GM12875 (cell line): ENCODE measurements at regions not wholly inside any gene's neighbourhood (a gene's known extent, or its start where the extent isn't known, plus 50 kb on each side); places are given as distances from the start of the nearest gene placed in this dataset.

Experiments used
- H3K4me3 ChIP-seq: one replicate; pipeline ENCODE4 v1.5.1; 2011; ENCODE audit warnings: low read depth, low read length, control low read depth
- TF ChIP-seq, protein P1 (sequence below): IDR thresholded peaks from 2 replicates; pipeline ENCODE4 v1.5.1; 2011; ENCODE audit warnings: low read depth, mild to moderate bottlenecking, control low read depth, inconsistent platforms, low read length, moderate library complexity, borderline replicate concordance; ENCODE audit not compliant: insufficient read depth

DNA sequence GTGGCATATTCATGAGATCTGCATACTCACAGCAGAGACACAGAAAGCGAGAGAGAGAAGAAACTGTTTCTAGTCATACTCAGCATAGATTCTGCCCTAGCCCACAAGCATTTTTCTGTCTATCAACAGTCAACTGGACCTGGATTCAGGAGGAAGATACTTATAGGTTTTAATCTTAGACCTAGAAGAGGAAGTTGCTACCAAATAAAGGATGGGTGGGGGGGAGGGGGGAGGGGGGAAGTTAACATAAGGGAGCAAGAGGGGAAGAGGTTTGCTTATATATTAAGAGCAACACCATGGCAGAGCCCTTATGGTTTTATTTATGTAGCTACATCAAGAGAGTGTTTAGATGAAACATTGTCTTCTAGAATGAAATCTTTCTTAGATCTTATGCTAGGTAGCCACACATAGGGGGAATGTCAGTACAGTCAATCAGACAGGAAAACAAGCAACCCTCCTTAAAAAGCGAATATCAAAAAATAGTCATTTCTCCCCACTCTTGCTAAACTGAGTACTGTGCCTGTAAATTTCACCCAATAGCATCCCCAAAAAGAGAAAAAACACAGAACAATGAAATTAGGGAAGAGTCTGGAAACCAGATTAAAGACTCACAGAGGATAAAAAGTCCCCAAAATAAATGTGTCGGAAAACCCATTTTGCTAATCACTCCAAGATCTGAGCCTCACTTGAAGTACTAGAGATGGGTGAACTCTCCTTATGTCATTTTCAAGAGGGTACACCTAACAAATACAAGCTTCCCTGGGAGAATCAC is 192.7 kb upstream of the NR4A3 start:
- TF ChIP-seq, protein P1, sequence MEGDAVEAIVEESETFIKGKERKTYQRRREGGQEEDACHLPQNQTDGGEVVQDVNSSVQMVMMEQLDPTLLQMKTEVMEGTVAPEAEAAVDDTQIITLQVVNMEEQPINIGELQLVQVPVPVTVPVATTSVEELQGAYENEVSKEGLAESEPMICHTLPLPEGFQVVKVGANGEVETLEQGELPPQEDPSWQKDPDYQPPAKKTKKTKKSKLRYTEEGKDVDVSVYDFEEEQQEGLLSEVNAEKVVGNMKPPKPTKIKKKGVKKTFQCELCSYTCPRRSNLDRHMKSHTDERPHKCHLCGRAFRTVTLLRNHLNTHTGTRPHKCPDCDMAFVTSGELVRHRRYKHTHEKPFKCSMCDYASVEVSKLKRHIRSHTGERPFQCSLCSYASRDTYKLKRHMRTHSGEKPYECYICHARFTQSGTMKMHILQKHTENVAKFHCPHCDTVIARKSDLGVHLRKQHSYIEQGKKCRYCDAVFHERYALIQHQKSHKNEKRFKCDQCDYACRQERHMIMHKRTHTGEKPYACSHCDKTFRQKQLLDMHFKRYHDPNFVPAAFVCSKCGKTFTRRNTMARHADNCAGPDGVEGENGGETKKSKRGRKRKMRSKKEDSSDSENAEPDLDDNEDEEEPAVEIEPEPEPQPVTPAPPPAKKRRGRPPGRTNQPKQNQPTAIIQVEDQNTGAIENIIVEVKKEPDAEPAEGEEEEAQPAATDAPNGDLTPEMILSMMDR, result no peak
- no peak overlapping the region for H3K4me3 ChIP-seq

DNA sequence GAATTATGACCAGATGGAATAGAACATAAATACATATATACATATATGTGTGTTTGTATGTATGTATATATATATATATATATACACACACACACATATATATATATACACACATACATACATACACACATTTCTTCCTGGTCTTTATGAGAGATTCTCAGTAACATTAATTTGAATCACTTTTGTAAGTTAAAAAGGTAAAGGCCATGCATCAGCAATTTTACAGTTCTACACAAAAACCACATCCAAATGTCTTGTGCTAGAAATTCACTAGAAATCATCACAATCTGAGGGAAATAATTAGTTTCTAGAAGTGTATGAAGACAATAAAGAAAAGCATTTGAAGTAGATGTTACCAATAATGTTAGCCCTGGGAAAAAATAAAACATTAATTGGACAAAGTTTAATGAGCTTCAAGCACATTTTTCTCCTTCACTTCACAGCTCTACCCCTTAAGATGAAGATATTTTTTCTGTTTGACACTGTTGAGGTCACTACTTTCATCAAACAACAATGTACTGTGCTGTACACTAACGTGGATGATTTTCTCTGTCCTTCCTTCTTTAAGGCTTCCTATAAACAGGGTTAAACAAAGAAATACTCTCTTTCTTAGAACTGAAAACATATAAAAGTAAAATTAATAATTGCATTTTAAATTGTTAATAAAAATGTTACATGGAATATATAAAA is 189.2 kb upstream of the NR4A3 start:
- TF ChIP-seq, protein P1, result no peak
- H3K4me3 ChIP-seq, result no peak overlapping the region

DNA sequence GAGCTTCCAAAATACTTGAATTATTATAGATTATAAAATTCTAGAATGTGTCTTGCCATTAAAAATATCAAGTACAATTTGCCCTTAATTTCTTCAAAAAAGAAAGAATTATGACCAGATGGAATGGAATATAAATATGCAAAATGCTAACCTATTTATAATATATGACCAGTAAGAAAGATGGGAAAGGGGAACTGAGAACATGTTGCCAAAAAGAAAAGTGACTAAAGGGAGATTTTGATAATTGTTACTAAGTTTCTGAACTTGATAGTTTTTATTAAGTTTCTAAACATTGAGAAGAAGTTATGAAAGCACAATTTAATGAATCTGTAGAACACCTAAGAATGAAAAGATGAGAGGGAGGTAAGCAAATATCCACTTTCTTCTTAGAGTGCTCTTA is 188.4 kb upstream of the NR4A3 start:
- TF ChIP-seq, protein P1, result no peak
- no peak overlapping the region for H3K4me3 ChIP-seq

DNA sequence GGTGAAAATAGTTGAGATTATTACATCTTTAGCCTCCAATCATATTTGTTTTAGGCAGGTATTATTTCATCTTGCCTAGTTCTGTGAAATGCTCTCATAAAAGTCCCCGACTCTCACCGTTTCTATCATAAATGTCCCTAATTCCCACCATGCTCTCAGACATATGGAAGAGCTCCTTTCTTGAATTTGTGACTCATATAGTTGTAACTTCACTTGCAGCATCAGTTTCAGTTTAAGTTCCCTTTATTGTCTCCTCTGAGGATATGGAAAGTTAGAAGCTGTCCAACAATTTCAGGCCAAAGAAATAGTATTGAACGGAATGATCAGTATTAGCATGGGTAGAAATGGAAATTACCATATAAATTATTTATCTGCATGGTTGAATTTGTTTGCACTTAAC is 187.5 kb upstream of the NR4A3 start:
- TF ChIP-seq, protein P1, result no peak
- no peak overlapping the region for H3K4me3 ChIP-seq

DNA sequence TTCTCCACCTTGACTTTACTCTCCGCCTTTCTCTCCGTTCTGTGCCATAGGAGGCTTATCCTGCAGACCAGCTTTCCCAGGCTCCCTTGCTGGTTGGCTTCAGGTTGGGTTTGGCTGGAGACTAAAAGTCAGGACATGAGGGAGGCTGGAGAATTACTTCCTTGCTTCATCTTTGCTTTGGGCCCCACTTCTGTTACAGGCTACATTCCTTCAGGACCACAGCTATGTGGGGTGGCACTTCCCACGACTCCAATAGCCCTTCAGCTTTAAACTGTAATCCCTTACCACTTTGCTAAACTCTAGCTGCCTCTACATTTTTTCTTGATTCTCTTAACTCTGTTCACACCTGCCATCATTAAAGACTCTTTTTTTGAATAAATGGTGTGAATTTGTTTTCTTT is 186.7 kb upstream of the NR4A3 start:
- TF ChIP-seq, protein P1, result no peak
- no peak overlapping the region for H3K4me3 ChIP-seq

DNA sequence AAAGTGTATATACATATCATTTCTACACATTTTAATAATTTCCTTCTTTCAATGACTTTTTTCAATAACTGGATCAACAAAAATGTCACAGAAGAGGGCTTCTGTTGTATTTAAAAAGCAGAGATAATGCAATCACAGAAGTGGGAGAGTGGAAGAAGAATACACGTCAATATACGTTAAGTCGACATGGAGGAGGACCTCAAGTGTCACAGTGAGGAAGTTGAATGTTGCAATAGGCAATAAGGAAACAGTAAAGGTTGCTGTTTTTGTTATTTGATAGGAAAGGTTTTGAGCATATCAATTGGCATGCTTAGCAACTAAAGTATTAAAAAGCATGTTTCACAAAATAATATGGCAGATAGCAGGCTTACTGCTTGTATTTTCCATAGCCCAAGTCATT is 184.0 kb upstream of the NR4A3 start:
- TF ChIP-seq, protein P1, result no peak
- no peak overlapping the region for H3K4me3 ChIP-seq

DNA sequence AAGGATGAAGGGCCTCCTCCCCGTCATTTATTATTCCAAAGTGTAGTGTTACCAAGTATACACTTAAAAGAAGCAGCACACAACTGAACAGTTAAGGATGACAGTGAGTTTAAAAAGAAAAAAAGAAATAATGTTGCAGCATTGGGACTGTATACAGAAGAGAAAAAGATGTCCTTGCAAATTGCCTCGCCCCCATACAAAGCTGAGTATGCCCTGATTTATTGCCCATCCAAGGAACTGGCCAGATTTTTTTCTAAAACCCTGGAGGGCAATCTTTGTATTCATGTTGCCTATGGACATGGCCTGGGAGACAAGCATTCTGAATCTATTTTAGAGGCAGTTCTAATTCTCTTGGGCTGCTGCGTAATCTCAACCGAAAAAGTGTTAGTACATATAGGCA is 182.7 kb upstream of the NR4A3 start:
- TF ChIP-seq, protein P1, result no peak
- no peak overlapping the region for H3K4me3 ChIP-seq
